ENCODE measurements at regions not wholly inside any gene's neighbourhood (a gene's known extent, or its start where the extent isn't known, plus 50 kb on each side); places are given as distances from the start of the nearest gene placed in this dataset.
"Not testable (repeated sequence)": the region's sequence is repeated elsewhere in the genome, so short reads cannot be mapped to it uniquely, and the experiment has no call there.

DNA sequence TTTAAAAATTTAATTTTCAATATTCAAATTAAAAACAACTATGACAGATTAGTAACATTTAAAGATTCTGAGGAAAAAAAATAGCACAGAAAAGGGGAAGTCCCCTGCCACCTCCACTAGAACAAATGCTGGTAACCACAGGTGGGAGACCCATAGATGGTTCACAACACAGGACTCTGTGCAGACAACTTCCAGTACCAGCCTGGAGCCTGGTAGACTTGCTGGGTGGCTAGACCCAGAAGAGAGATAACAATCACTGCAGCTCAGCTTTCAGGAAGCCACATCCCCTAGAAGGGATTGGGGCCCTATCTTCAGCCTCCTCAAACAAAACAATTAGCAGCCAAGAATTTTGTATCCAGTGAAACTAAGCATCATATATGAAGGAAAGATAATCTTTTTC lies 179.6 kb upstream of the RND3 start:
- TF ChIP-seq, protein P1, sequence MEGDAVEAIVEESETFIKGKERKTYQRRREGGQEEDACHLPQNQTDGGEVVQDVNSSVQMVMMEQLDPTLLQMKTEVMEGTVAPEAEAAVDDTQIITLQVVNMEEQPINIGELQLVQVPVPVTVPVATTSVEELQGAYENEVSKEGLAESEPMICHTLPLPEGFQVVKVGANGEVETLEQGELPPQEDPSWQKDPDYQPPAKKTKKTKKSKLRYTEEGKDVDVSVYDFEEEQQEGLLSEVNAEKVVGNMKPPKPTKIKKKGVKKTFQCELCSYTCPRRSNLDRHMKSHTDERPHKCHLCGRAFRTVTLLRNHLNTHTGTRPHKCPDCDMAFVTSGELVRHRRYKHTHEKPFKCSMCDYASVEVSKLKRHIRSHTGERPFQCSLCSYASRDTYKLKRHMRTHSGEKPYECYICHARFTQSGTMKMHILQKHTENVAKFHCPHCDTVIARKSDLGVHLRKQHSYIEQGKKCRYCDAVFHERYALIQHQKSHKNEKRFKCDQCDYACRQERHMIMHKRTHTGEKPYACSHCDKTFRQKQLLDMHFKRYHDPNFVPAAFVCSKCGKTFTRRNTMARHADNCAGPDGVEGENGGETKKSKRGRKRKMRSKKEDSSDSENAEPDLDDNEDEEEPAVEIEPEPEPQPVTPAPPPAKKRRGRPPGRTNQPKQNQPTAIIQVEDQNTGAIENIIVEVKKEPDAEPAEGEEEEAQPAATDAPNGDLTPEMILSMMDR (IDR thresholded peaks at IDR 0.05; ENCODE audit: low read length), result not testable (repeated sequence)
- TF ChIP-seq EZH2 (IDR thresholded peaks at IDR 0.05; ENCODE audit: borderline replicate concordance, low read length), result not testable (repeated sequence)
